Central memory CD8-positive, alpha-beta T cell (primary cell): ENCODE measurements at regions not wholly inside any gene's neighbourhood (a gene's known extent, or its start where the extent isn't known, plus 50 kb on each side); places are given as distances from the start of the nearest gene placed in this dataset.

Experiments
- ATAC-seq: fragments of 150-1000 bp; cut with Tn5 transposase; replicated peaks from 2 replicates; pipeline ENCODE4 v1.10.0; 2022; ENCODE audit warnings: mild to moderate bottlenecking, moderate FRiP score, moderate number of reproducible peaks; ENCODE audit not compliant: poor library complexity, severe bottlenecking; ENCODE audit errors: extremely low read depth
- DNase-seq, 2 donors: peaks; one replicate each; pipeline ENCODE4 v3.0.0; 2021; ENCODE audit warnings: low spot score in 2 of 2
- H3K27ac Mint-ChIP-seq: one replicate; pipeline ENCODE4 v1.8.0; 2022; ENCODE audit warnings: low read depth, mild to moderate bottlenecking, moderate library complexity, mixed read lengths
- H3K27me3 Mint-ChIP-seq: one replicate; pipeline ENCODE4 v1.8.0; 2022; ENCODE audit warnings: mixed read lengths
- H3K36me3 Mint-ChIP-seq: one replicate; pipeline ENCODE4 v1.8.0; 2022; ENCODE audit warnings: mild to moderate bottlenecking, moderate library complexity, mixed read lengths; ENCODE audit not compliant: insufficient read depth
- H3K4me1 Mint-ChIP-seq: one replicate; pipeline ENCODE4 v1.8.0; 2022; ENCODE audit warnings: mixed read lengths
- H3K4me3 Mint-ChIP-seq: one replicate; pipeline ENCODE4 v1.8.0; 2022; ENCODE audit warnings: mild to moderate bottlenecking, moderate library complexity, mixed read lengths
- H3K9me3 Mint-ChIP-seq: one replicate; pipeline ENCODE4 v1.8.0; 2022; ENCODE audit warnings: mixed read lengths

GRCh38 chr10:121690152-121690848, 92.1 kb upstream of the FGFR2 start:
- Mint-ChIP-seq H3K4me1 (no peaks in the 10 kb centered on the region), H3K27me3 (peaks cover 35% of the 10 kb centered on the region), H3K36me3 (no peaks in the 10 kb centered on the region), H3K9me3 (no peaks in the 10 kb centered on the region), H3K4me3 (no peak overlapping the region), H3K27ac (no peak overlapping the region)
- ATAC-seq, result no peak
- no peak for DNase-seq

DNA sequence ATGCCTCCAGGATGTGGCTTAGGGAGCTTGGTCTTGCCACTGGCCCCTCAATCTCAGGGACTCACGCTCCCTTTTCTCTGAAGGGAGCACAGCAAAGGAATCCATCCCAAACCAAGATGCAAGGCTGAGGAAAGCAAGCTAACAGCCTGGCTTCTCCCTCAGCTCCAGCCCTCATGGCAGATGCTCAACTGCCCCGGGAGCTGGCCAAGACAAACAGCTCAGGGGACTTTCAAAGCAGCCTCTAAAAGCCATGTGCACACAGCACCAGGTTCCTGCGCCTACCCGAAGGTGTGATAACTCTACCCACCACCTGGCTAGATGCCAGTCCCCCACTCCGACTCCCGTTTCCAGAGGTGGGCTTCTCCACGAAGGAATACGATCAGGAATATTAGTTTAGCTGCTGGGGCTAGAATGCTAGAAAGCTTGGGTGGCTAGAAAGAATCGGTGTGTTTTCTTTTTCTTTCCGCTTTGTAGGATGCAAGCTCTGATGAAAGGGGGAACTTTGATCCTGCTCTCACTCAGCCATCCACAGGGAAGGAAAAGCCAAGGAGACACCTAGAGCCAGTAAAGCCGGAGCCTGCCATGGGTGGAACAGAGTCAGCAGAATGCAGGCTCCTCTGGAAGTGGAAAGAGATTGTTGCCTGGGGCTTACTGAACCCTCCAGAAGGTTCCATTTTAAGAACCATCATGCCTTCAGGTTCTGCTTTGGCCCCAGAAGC, 89.0 kb upstream of the FGFR2 start:
- ATAC-seq, result no peak
- no peaks in the 10 kb centered on the region for H3K9me3 Mint-ChIP-seq
- no peak for DNase-seq
- H3K4me3 Mint-ChIP-seq, result no peak overlapping the region
- peaks cover 46% of the 10 kb centered on the region for H3K27me3 Mint-ChIP-seq
- H3K36me3 Mint-ChIP-seq, result no peaks in the 10 kb centered on the region
- no peak overlapping the region for H3K27ac Mint-ChIP-seq
- H3K4me1 Mint-ChIP-seq, result no peaks in the 10 kb centered on the region

GRCh38 chr10:121684276-121684675, 86.0 kb upstream of the FGFR2 start:
- ATAC-seq (no peak), DNase-seq (no peak)
- H3K9me3 Mint-ChIP-seq, result no peaks in the 10 kb centered on the region
- H3K4me3 Mint-ChIP-seq, result no peak overlapping the region
- no peaks in the 10 kb centered on the region for H3K4me1 Mint-ChIP-seq
- H3K27ac Mint-ChIP-seq, result no peak overlapping the region
- H3K36me3 Mint-ChIP-seq, result no peaks in the 10 kb centered on the region
- peaks cover 69% of the 10 kb centered on the region for H3K27me3 Mint-ChIP-seq

- no peak for DNase-seq
- H3K4me3 Mint-ChIP-seq, result no peak overlapping the region
- H3K4me1 Mint-ChIP-seq, result no peaks in the 10 kb centered on the region
- no peak overlapping the region for H3K27ac Mint-ChIP-seq
- H3K27me3 Mint-ChIP-seq, result peaks cover 69% of the 10 kb centered on the region
- H3K36me3 Mint-ChIP-seq, result no peaks in the 10 kb centered on the region
- no peaks in the 10 kb centered on the region for H3K9me3 Mint-ChIP-seq
- no peak for ATAC-seq
Observed at GRCh38 chr10:121683816-121684215, 85.6 kb upstream of the FGFR2 start.

DNA sequence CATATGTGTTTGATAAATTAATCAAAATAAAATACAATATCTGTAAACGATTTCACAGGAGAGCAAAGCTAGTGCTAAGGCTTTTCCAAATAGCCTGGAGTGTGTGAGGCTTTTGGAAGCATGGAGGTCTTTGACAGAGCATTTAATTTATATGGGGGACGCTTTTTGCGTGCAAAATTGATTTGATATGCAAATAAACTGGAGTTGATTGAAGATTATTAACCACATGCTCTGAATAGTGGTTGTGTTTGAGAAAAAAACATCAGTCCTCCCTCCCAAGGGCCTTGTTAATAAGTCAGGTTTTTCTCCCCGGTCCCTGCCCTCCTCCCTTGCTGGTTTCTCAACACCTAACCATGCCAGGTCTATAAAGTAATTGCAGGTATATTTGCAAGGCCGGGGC, 85.1 kb upstream of the FGFR2 start:
- Mint-ChIP-seq H3K9me3 (peaks cover 4% of the 10 kb centered on the region), H3K4me1 (no peaks in the 10 kb centered on the region), H3K4me3 (no peak overlapping the region), H3K27me3 (peaks cover 69% of the 10 kb centered on the region), H3K27ac (no peak overlapping the region), H3K36me3 (no peaks in the 10 kb centered on the region)
- ATAC-seq (no peak), DNase-seq (no peak)

DNA sequence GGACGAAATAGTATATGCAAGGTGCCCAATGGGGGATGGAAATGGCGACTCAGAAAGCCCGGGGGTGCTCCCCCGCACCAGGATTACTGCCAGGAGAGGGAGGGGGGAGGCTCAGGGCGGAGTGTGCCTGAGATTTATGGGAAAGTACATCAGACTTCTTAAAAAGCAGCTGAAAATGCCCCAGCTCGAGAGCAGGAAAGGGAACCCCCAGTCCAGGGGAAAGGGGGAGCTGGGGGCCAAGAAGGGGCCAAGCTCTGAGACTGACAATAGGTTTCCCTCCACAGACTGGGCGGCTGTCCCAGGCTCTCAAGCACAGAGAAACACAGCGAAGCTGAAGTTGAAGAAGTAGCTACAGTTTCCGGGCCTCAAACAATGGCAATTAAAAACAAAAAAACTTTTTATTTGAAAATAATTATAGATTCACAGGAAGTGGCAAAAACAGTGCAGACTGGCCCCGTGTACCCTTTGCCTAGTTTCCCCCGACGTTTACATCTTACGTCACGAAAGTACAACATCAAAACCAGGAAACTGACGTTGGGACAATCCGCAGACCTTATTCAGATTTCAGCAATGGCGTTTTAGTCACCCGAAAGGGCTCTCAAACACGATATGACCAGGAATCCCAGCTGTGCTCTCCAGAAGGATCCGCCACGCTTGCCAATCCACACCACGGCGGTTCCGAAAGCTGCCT, 83.9 kb upstream of the FGFR2 start:
- H3K4me1 Mint-ChIP-seq, result no peaks in the 10 kb centered on the region
- ATAC-seq, result no peak

DNA sequence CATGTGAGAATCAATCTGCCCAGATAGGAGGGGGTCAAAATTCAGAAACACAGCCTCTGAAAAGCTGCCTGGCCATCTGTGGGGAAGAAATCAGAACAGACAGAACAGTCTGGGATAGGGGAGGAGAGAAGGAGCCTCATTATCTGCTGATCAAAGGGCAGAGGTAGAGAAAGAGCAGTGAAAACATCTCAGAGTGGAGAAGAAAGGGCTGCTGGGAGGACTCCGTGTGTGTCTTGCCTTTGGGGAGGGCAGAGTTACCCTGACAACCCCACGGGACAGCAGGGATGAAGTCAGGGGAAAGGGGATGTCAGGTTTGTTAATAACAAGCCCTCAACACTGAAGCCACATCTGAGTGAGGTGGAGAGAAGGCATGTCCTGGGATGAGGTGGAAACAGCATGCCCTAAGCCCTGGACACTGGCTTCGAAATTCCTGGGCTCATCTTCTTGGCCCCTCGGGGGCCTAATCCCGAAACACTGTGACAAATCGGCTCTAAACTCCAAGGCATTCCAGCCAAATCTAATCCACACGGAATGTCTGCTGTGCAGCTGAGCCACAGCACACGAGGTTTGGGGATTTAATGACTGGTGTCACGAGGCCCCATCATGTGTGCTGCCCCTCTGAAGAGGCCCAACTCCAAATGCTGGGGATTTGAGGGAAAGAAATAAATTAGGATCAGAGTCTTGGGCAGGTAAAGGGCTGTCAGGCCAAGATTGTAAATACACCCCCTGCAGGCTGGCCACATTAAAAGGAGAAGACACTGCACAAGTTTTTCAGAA, 82.8 kb upstream of the FGFR2 start:
- DNase-seq, result no peak
- no peaks in the 10 kb centered on the region for H3K36me3 Mint-ChIP-seq
- peaks cover 56% of the 10 kb centered on the region for H3K27me3 Mint-ChIP-seq
- no peaks in the 10 kb centered on the region for H3K4me1 Mint-ChIP-seq
- H3K4me3 Mint-ChIP-seq, result no peak overlapping the region
- H3K9me3 Mint-ChIP-seq, result peaks cover 5% of the 10 kb centered on the region
- ATAC-seq, result no peak
- H3K27ac Mint-ChIP-seq, result no peak overlapping the region

More for the DNA sequence above, 83.9 kb upstream of the FGFR2 start:
- H3K9me3 Mint-ChIP-seq, result peaks cover 5% of the 10 kb centered on the region
- no peak overlapping the region for H3K27ac Mint-ChIP-seq
- no peak overlapping the region for H3K4me3 Mint-ChIP-seq
- peaks cover 62% of the 10 kb centered on the region for H3K27me3 Mint-ChIP-seq
- H3K36me3 Mint-ChIP-seq, result no peaks in the 10 kb centered on the region
- no peak for DNase-seq

DNA sequence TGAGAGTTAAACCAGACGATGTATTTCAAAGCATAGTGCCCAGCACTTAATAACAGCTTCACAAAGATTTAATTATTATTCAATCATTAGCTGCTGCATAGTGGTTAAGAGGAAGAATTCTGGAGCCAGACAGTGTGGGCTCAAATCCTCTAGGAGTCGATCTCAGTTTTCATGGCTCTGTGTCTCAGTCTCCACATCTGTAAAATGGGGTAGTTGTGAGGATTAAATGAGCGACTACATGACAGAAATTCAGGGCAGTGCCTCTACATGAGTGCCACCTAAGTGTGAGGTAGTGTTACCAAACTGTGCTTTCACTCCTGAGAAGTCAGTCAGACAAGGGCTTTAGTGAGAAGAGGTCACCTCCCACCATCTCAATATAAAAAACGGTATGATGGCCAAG, 81.7 kb upstream of the FGFR2 start:
- DNase-seq, result no peak
- Mint-ChIP-seq H3K4me3 (no peak overlapping the region), H3K27ac (no peak overlapping the region), H3K27me3 (peaks cover 50% of the 10 kb centered on the region), H3K9me3 (peaks cover 5% of the 10 kb centered on the region), H3K4me1 (no peaks in the 10 kb centered on the region), H3K36me3 (no peaks in the 10 kb centered on the region)
- no peak for ATAC-seq

DNA sequence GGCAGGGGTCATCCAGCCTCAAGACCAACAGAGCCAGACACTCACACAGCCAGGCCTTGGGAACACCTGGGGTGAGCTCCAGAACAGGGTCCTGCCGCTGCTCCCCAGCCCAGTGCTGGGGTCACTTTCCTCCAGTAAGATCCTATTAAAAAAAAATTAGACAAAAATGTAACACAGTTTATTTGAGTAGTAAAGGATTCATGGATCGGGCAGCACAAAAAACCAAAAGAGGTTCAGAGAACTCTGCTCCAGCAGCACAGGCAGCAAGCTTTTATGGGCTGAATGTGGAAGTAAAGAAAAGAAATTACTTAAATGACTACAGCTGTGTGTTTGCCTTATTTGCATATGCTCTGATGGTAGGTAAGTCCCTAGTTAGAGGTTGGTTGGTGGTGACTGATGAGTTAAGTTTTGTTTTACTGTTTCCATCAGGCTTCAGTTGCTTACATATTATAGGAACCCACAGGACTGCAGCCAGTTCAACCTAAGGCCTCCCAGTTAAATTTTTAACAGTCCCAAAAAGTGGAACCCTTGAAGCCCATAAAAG, 80.5 kb upstream of the FGFR2 start:
- ATAC-seq (no peak), DNase-seq (no peak)
- no peak overlapping the region for H3K27ac Mint-ChIP-seq
- peaks cover 48% of the 10 kb centered on the region for H3K27me3 Mint-ChIP-seq
- H3K9me3 Mint-ChIP-seq, result peaks cover 5% of the 10 kb centered on the region
- H3K4me1 Mint-ChIP-seq, result no peaks in the 10 kb centered on the region
- H3K4me3 Mint-ChIP-seq, result no peak overlapping the region
- H3K36me3 Mint-ChIP-seq, result no peaks in the 10 kb centered on the region

- Mint-ChIP-seq H3K27me3 (peaks cover 50% of the 10 kb centered on the region), H3K27ac (no peak overlapping the region)
- ATAC-seq, result no peak
Observed at GRCh38 chr10:121677880-121678279, 79.6 kb upstream of the FGFR2 start.

DNA sequence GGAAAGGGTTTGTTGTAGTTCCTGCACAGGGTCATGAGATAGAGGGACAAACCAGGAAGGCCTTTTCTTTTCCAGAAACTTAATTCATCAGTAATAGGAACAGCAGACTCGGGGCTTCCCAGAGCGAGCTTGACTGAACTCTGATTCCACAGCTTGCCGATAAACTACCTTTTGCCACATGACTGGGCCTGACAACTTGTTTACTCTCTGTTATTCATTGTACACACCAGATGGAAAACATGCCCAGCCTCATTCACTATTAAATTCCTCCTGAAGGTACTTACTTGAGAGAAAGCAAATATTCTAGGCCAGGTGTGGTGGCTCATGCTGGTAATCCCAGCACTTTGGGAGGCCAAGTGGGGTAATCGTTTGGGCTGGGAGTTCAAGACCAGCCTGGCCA, 77.1 kb upstream of the FGFR2 start:
- Mint-ChIP-seq H3K4me1 (no peaks in the 10 kb centered on the region), H3K27ac (no peak overlapping the region), H3K36me3 (no peaks in the 10 kb centered on the region), H3K4me3 (no peak overlapping the region), H3K9me3 (peaks cover 5% of the 10 kb centered on the region), H3K27me3 (peaks cover 38% of the 10 kb centered on the region)
- DNase-seq (no peak), ATAC-seq (no peak)

More at GRCh38 chr10:121677880-121678279, 79.6 kb upstream of the FGFR2 start:
- Mint-ChIP-seq H3K4me1 (no peaks in the 10 kb centered on the region), H3K36me3 (no peaks in the 10 kb centered on the region), H3K9me3 (peaks cover 5% of the 10 kb centered on the region), H3K4me3 (no peak overlapping the region)
- no peak for DNase-seq

- no peaks in the 10 kb centered on the region for H3K4me1 Mint-ChIP-seq
- no peak for ATAC-seq
Observed at GRCh38 chr10:121674885-121675284, 76.6 kb upstream of the FGFR2 start.

More at GRCh38 chr10:121674885-121675284, 76.6 kb upstream of the FGFR2 start:
- Mint-ChIP-seq H3K27ac (no peak overlapping the region), H3K36me3 (no peaks in the 10 kb centered on the region), H3K9me3 (peaks cover 5% of the 10 kb centered on the region), H3K27me3 (peaks cover 37% of the 10 kb centered on the region), H3K4me3 (no peak overlapping the region)
- no peak for DNase-seq
